ENCODE measurements at regions not wholly inside any gene's neighbourhood (a gene's known extent, or its start where the extent isn't known, plus 50 kb on each side); places are given as distances from the start of the nearest gene placed in this dataset.
A peak's percentile ranks its signal among the peaks of the same experiment; 100 is the strongest.

DNA sequence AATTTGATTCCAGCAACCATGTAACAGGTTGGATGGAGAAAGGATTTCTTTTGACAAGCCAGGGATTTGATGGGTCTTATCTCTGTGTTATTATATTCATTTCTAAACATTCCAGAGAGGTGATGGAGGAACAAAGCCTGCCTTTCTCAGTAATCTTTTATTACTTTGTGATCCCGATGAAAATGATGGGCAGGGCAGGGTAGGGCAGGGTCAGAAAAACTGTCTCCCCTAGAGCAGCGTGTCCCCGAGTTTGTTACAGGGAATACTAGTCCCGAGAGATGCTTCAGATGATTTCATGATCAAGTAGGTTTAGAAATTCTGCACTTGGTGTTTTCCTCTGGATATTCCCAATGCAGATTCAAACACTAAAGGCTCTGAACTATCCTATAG, 111.8 kb upstream of the RGMA start:
- no peaks in the 10 kb centered on the region for H3K4me1 Mint-ChIP-seq
- H3K9me3 Mint-ChIP-seq: peaks cover 9 to 25% (median 16%) of the 10 kb centered on the region in 9 donors
- no peak overlapping the region for H3K27ac Mint-ChIP-seq
- POLR2A ChIA-PET: no interaction called here
- peaks cover 0 to 9% (median 4%) of the 10 kb centered on the region in 3 donors for H3K36me3 Mint-ChIP-seq
- peaks cover 17 to 33% (median 19%) of the 10 kb centered on the region in 5 donors for H3K27me3 Mint-ChIP-seq
- DNase-seq (no peak), ATAC-seq (no peak)
- H3K4me3 Mint-ChIP-seq: no peak overlapping the region

DNA sequence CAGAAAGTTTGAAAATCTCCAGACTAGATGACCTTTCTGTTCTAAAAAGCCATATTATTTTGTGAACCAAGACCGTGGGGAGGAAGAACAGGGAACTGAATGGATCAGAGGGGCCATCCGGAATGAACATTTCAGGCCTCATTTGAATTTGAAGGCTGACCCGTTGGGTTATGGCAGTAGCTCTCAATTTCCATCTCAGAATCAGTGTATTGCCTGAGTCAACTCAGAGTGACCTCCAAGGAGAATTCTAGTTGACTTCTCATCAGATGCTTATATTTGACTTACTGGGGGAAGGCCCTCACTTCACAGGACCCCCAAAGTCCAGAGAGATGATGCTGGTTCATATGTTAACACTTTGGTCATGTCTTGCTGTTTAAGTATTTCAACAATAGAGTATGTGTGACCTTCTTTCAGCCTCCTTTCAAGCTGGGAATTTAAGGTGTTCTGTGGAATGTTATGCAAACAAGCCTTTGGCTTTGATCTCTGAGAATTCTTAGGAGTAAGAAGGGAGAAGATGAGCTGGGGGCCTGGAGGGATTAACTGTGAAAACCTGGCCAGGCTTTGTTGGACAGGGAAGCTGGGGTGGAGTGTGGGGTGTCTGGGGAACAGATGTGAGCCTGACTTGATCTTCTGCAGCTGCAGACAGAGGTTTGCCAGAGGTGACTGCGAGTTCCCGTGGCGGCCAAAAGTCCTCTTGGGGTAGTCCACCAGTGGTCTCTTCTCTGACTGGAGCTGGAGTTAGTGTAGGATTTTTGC, 111.2 kb upstream of the RGMA start:
- Mint-ChIP-seq H3K27me3 (peaks cover 15 to 27% (median 18%) of the 10 kb centered on the region in 5 donors), H3K9me3 (peaks cover 9 to 25% (median 16%) of the 10 kb centered on the region in 9 donors), H3K4me3 (no peak overlapping the region), H3K4me1 (no peaks in the 10 kb centered on the region), H3K36me3 (peaks cover 0 to 9% (median 4%) of the 10 kb centered on the region in 3 donors), H3K27ac (no peak overlapping the region)
- ATAC-seq (no peak), DNase-seq (no peak)
- POLR2A ChIA-PET: no interaction called here

DNA sequence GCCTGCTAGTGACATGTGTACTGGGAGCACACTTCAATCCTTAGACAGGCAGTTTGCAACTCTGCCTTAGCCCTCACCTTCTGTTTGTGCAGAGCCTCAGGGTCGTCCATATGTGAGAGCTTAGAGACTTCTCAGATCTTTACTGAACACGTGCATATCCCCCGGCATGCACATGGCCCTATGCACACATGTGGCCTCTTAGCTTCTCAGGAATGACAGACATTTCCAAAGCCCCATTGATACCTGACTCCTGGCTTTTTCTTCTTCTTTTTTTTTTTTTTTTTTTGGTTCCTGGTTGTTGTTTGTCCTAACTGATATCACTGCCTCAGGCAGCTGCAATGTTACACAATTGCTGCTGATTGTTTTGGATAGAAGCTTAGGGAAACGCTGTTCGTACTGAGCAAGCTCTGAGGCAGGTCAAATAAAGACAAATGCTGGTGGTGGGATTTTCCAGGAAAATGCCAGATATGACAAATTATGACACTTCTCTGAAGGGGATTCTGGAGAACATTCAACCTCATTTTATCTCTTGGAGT, 107.2 kb upstream of the RGMA start:
- H3K27ac Mint-ChIP-seq: no peak overlapping the region
- H3K36me3 Mint-ChIP-seq: peaks cover 0 to 9% (median 4%) of the 10 kb centered on the region in 3 donors
- no peaks in the 10 kb centered on the region for H3K4me1 Mint-ChIP-seq
- ATAC-seq (no peak), DNase-seq (no peak)
- peaks cover 15 to 44% (median 24%) of the 10 kb centered on the region in 5 donors for H3K27me3 Mint-ChIP-seq
- no peak overlapping the region for H3K4me3 Mint-ChIP-seq
- H3K9me3 Mint-ChIP-seq: peaks cover 9 to 25% (median 17%) of the 10 kb centered on the region in 9 donors
- POLR2A ChIA-PET: interaction anchor here (0.6 kb wide), 1 partner anchor 52 kb away, joined by 4 read pairs; no protein-coding TSS in a partner anchor

DNA sequence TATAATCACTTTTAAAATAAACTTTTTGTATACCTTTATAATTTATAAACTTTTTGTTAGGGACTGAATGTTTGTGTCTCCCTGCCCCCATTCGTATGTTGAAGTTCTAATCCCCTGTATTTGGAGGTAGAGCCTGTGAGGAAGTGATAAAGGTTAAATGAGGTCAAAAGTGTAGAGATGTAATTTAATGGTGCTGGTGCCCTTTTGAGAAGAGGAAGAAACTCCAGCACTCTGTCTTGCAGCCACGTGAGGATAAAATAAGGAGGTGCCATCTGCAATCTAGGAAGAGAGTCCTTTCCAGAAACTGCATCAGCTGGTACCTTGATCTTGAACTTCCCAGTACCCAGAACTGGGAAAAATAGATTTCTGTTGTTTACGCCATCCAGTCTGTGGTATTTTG, 106.1 kb upstream of the RGMA start:
- POLR2A ChIA-PET: no interaction called here
- DNase-seq: no peak
- Mint-ChIP-seq H3K27me3 (peaks cover 15 to 38% (median 19%) of the 10 kb centered on the region in 5 donors), H3K4me1 (no peaks in the 10 kb centered on the region), H3K27ac (no peak overlapping the region), H3K4me3 (no peak overlapping the region), H3K9me3 (peaks cover 9 to 25% (median 14%) of the 10 kb centered on the region in 9 donors), H3K36me3 (peaks cover 0 to 9% (median 4%) of the 10 kb centered on the region in 3 donors)
- ATAC-seq: no peak

DNA sequence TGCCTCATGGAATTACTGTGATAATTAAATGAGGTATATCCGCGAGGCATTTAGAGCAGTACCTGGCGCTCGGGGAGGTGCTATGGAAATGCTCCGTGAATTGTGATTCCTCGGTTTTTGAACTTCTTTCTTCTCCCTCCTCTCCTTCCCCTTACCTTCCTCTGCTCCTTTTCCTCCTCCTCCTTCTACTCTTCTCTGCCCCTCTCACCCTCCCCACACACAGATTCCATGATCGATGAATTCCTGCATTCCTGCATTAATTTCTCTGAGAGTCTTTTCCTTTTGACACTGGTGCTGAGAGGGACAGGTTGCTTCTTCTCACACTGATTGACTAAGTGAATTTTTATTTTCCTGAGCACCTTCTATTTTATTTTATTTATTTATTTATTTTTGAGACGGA, 101.2 kb upstream of the RGMA start:
- Mint-ChIP-seq H3K4me1 (no peaks in the 10 kb centered on the region), H3K27me3 (peaks cover 5 to 18% (median 11%) of the 10 kb centered on the region in 5 donors), H3K27ac (no peak overlapping the region), H3K9me3 (peaks cover 0 to 2% (median 0%) of the 10 kb centered on the region in 9 donors), H3K36me3 (no peaks in the 10 kb centered on the region), H3K4me3 (no peak overlapping the region)
- DNase-seq (no peak), ATAC-seq (no peak)
- POLR2A ChIA-PET: no interaction called here

DNA sequence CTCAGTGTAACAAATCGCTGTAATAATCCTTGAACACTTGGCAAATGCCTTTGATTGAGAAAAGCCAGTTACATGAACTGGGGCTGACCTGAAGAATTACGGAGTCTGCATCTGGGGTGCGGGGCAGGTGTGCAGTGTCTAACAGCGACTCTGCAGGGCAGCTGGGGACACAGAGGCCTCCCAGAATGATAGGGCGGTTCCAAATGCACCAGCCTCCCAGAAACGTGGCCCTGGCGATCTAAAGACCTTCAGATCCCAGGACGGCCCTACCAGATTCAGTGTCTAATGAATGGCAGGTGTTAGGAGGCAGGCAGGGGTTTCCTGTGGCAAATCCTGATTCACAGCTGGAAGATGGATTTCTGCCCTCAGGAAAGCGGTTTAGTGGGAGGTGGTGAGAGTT, 100.5 kb upstream of the RGMA start:
- ATAC-seq (no peak), DNase-seq (no peak)
- POLR2A ChIA-PET: no interaction called here
- H3K27me3 Mint-ChIP-seq: peaks cover 3 to 16% (median 10%) of the 10 kb centered on the region in 5 donors
- no peaks in the 10 kb centered on the region for H3K36me3 Mint-ChIP-seq
- H3K27ac Mint-ChIP-seq: no peak overlapping the region
- no peaks in the 10 kb centered on the region for H3K9me3 Mint-ChIP-seq
- H3K4me3 Mint-ChIP-seq: no peak overlapping the region
- H3K4me1 Mint-ChIP-seq: no peaks in the 10 kb centered on the region

DNA sequence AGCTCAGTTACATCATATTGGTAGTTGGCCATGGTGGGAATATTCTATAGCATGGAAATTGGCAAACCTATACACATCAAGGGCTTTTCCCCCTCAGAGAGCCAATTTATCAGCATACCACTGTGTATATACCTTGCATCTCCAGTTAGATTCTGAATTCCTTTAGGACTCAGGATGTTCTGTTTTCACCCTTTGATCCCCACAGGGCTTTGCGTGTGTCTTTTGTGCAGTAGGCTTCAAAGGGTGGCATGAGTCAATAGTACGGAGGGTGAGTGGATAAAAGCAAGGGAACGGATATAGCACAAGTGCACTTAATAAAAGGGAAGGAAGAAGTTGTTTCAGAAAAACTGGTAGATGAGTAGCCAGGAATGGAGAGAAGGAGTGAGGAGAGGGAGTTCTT, 99.2 kb upstream of the RGMA start:
- H3K27me3 Mint-ChIP-seq: peaks cover 3 to 9% (median 7%) of the 10 kb centered on the region in 5 donors
- DNase-seq (no peak), ATAC-seq (no peak)
- POLR2A ChIA-PET: no interaction called here
- no peaks in the 10 kb centered on the region for H3K9me3 Mint-ChIP-seq
- no peak overlapping the region for H3K27ac Mint-ChIP-seq
- no peaks in the 10 kb centered on the region for H3K4me1 Mint-ChIP-seq
- no peaks in the 10 kb centered on the region for H3K36me3 Mint-ChIP-seq
- H3K4me3 Mint-ChIP-seq: no peak overlapping the region

DNA sequence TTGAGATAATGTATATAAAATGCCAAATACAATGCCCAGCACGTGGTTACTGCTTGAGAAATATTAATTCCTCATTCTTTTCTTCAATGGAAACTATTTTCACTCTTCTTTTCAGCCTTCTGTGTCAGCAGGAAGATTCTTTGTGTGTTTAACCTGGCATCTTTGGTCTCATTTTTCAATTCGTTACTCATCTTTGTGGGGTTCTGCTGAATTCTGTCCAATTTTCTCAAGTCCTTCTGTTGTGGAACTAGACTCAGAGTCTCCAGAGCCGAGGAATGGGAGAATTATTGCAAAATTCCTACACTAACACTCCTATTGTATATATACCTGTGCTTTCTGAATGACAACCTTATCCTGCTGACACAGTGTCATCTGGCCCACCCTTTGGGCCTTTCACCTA, 96.8 kb upstream of the RGMA start:
- Mint-ChIP-seq H3K27me3 (peaks cover 0 to 4% (median 2%) of the 10 kb centered on the region in 5 donors), H3K4me1 (no peaks in the 10 kb centered on the region), H3K36me3 (no peaks in the 10 kb centered on the region)

DNA sequence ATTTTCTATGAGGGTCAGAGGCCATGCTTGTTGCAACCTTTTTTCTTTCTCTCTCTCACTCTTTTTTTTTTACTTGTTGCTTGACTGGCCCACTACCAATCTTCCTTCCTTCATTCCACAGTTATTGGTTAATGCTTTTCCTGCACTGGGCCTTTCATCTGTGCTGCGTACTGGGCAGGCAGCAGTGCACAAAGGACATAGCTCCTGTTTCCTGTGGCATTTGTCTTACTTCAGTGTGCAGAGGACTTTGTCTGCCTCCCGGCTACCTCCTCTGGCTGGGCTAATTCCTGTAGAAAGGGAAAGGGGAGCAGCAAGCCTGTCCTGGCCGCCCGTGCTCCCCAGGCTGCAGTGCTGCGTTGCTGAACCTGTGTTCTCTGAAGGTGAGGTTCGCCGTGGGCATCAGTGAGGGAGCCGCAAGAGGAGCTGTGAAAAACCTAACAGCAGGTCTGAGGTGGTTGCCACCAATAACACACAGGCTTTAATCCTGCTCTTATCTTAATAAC, 93.7 kb upstream of the RGMA start:
- POLR2A ChIA-PET: no interaction called here
- H3K4me3 Mint-ChIP-seq: no peak overlapping the region
- H3K36me3 Mint-ChIP-seq: no peaks in the 10 kb centered on the region

More for the DNA sequence above, 96.8 kb upstream of the RGMA start:
- Mint-ChIP-seq H3K27ac (no peak overlapping the region), H3K9me3 (no peaks in the 10 kb centered on the region), H3K4me3 (no peak overlapping the region)
- no peak for ATAC-seq
- POLR2A ChIA-PET: no interaction called here
- no peak for DNase-seq

DNA sequence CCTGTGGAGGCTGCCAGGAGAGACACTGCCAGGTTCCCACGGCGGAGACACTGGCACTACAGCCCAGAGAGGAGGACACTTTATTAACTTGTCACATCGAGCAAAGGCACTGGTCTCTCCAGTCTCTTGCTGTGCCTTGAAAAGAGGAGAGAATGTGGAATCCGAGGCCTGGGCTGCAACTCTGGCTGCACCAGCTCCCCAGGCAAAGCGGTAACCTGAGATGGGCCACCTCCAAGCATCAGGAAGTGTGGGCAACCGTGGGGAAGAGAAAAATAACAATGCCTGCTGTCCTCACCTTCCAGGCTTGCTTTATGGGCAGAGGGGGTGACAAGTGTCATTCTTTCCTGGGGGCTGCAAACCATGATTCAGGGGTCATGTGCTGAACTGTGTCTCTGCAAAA, 91.6 kb upstream of the RGMA start:
- H3K4me3 Mint-ChIP-seq: no peak overlapping the region
- no peak overlapping the region for H3K27ac Mint-ChIP-seq
- H3K9me3 Mint-ChIP-seq: no peaks in the 10 kb centered on the region
- POLR2A ChIA-PET: no interaction called here
- ATAC-seq (no peak), DNase-seq (no peak)
- peaks cover 2 to 10% (median 3%) of the 10 kb centered on the region in 5 donors for H3K27me3 Mint-ChIP-seq
- H3K36me3 Mint-ChIP-seq: peaks cover 0 to 1% (median 0%) of the 10 kb centered on the region in 3 donors
- H3K4me1 Mint-ChIP-seq: peaks cover 0 to 3% (median under 1%) of the 10 kb centered on the region in 4 donors

More for the DNA sequence above, 93.7 kb upstream of the RGMA start:
- Mint-ChIP-seq H3K27ac (no peak overlapping the region), H3K4me1 (peaks cover 0 to 3% (median under 1%) of the 10 kb centered on the region in 4 donors), H3K27me3 (peaks cover 0 to 4% (median 2%) of the 10 kb centered on the region in 5 donors), H3K9me3 (no peaks in the 10 kb centered on the region)
- no peak for ATAC-seq
- DNase-seq: no peak

DNA sequence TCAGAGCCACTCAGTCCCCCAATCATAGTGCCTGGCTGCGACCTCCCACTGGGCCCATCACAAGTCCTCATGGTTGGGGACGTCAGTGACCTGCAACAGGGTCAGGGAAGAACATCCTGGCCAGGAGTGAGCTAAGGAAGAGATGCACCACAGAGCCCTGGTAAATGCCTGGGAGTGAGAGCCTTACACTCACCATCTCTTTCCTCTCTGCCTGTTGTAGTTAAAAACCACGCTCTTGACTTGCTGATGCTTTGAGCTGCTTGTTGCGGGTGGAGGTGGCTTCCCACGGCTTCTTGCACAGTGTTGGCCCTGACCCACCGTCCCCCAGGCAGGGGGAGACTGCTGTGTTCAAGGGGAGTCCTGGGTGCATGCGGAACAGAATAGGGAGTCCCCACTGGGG, 91.1 kb upstream of the RGMA start:
- peaks cover 0 to 3% (median under 1%) of the 10 kb centered on the region in 4 donors for H3K4me1 Mint-ChIP-seq
- H3K27me3 Mint-ChIP-seq: peaks cover 4 to 16% (median 8%) of the 10 kb centered on the region in 5 donors
- H3K9me3 Mint-ChIP-seq: no peaks in the 10 kb centered on the region
- H3K4me3 Mint-ChIP-seq: no peak overlapping the region
- POLR2A ChIA-PET: no interaction called here
- H3K27ac Mint-ChIP-seq: no peak overlapping the region
- ATAC-seq (no peak), DNase-seq (no peak)
- H3K36me3 Mint-ChIP-seq: peaks cover 0 to 5% (median 0%) of the 10 kb centered on the region in 3 donors

DNA sequence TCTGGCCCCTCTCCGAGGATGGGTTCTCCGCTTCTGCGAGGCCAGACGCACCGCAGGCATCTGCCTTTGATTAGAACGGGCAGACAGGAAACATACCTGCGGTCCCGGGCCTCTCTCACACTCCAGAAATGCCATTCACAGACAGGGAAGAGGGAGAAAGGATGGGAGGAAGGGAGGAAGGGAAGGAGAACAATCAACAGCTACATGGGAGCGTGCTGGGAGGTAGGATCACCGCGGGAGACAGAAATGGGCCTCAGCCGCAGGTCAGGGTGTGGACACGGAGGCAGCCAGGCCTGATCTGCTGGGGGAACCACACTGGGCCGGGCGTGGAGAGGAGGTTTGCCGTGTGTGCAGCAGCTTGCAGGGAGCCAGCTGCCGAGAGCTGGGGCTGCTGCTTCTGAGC, 90.7 kb upstream of the RGMA start:
- ATAC-seq (no peak), DNase-seq (no peak)
- H3K27ac Mint-ChIP-seq: peak overlapping the region in 1 of 10 donors; percentile 41
- peaks cover 5 to 20% (median 9%) of the 10 kb centered on the region in 5 donors for H3K27me3 Mint-ChIP-seq
- H3K9me3 Mint-ChIP-seq: no peaks in the 10 kb centered on the region
- H3K36me3 Mint-ChIP-seq: peaks cover 0 to 5% (median 0%) of the 10 kb centered on the region in 3 donors
- H3K4me1 Mint-ChIP-seq: peaks cover 0 to 3% (median under 1%) of the 10 kb centered on the region in 4 donors
- POLR2A ChIA-PET: no interaction called here
- H3K4me3 Mint-ChIP-seq: no peak overlapping the region

DNA sequence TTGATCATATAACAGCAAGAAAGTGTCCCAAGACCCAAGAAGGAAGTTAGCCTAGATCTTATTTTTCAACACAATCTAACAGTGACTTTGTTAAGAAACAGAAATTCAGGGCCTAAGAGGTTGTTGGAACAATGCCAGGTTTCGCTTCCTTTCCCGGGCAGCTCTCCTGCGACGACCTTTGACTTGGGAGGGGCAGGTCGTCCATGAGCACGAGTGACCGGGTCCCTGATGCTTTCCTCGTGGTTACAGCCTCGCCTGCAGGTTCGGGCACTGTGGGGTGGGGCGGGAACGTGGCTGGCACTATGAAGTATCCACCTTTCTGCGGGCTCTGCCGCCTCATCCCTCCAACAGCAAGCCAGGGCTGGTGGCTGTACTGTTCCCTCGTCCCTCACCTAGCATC, 90.1 kb upstream of the RGMA start:
- Mint-ChIP-seq H3K9me3 (peaks cover 0 to 5% (median 0%) of the 10 kb centered on the region in 9 donors), H3K36me3 (peaks cover 0 to 5% (median 3%) of the 10 kb centered on the region in 3 donors), H3K4me1 (peaks cover 0 to 3% (median under 1%) of the 10 kb centered on the region in 4 donors), H3K27me3 (peaks cover 5 to 23% (median 13%) of the 10 kb centered on the region in 5 donors), H3K4me3 (no peak overlapping the region), H3K27ac (peak overlapping the region in 1 of 10 donors; percentile 54)
- POLR2A ChIA-PET: interaction anchor here (0.7 kb wide), 1 partner anchor 28 kb away, joined by 5 read pairs; no protein-coding TSS in a partner anchor
- DNase-seq: no peak
- ATAC-seq: no peak

All from naive thymus-derived CD8-positive, alpha-beta T cell (primary cell).